ENCODE measurements at regions not wholly inside any gene's neighbourhood (a gene's known extent, or its start where the extent isn't known, plus 50 kb on each side); places are given as distances from the start of the nearest gene placed in this dataset.

DNA sequence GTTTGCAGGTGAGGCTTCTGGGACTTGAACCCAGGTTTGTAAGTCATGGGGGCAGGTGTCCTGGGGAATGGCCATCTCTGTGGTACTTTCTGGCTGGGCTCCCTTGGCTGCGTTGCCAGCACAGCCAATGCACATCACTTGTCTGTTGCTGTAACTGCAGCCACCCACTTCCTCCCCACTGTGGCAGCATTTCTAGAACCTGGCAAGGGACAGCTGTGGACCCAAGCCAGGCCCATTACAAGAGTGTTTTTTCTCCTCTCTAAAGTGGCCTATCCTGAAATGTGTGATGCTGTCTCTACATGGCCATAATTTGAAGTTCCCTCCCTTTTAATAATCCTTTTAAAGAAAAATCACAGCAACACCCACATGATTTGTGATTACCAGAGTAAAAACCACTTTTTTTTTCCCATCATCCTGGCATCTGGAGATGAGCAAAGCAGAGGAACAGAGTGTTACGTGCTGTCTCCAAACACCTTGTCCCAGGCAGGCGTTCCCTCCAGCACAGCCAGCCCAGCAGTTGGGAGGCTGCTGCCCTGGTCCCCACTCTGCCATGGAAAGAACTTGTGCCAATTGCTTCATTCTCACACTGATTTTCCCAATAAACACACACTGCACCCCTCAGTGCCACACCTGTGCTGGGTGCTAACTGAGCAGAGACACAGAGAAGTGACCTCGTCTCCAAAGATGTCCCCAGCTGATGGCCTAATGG, 360.6 kb upstream of the USP24 start:
- ChIA-PET POLR2A (no interaction called here), CTCF (no interaction called here)
- H3K27ac Mint-ChIP-seq = no peak overlapping the region
- Histone ChIP-seq H3K27me3 (replicated peaks in 1 of 2; ENCODE audit: control insufficient read depth in 2 of 2, extremely low read depth in 1 of 2, insufficient read depth in 2 of 2, low read length in 1 of 2) (no peaks in the 10 kb centered on the region), H3K36me3 (ENCODE audit: control insufficient read depth in 2 of 2, extremely low read depth in 1 of 2, insufficient read depth in 1 of 2, low read length in 1 of 2) (no peaks in the 10 kb centered on the region), H3K9me3 (no peaks in the 10 kb centered on the region), H3K4me1 (ENCODE audit: control insufficient read depth in 1 of 2, extremely low read depth in 1 of 2, insufficient read depth in 2 of 2, low read length in 2 of 2) (no peaks in the 10 kb centered on the region), H3K4me3 (ENCODE audit: control insufficient read depth in 1 of 2, extremely low read depth in 1 of 2, low read length in 1 of 2) (no peak overlapping the region), H3K27ac (ENCODE audit: low read length) (no peak overlapping the region)
- H3K36me3 Mint-ChIP-seq = no peaks in the 10 kb centered on the region
- WGBS (ENCODE audit: insufficient coverage) = 86% methylated on average over 3 of the region's 4 CpGs
- DNase-seq (no peak), ATAC-seq (replicated peaks in 1 of 4) (no peak)
- no peaks in the 10 kb centered on the region for H3K4me1 Mint-ChIP-seq
- H3K27me3 Mint-ChIP-seq = peaks cover 9 to 13% of the 10 kb centered on the region in 2 donors
- no peak overlapping the region for H3K4me3 Mint-ChIP-seq
- H3K9me3 Mint-ChIP-seq = no peaks in the 10 kb centered on the region

DNA sequence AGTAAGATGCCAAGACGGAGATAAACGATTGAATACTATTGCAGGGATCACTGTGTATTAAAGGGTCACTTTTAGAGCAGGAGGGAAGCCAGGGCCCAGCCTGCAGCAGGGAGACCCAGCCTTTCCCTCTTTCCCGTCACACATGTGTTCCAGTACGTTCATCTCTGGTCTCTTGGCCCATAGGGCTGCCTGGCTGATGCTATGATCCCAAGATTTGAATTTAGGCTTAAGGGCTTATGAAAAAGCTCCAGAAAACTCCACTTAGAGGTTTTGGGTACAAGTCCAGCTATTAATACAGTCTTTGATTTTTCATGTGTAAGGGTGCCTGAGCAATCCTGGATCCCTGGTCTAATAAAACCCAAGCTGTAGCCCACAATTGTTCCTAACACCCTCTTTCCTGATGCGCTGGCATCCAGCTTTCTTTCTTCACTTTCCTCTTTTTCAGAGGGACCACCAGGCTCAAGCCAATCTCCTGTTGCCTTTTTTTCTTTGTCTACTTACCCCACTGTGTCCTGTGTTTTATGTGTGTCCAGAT, 359.6 kb upstream of the USP24 start:
- no peaks in the 10 kb centered on the region for H3K4me1 ChIP-seq (ENCODE audit: control insufficient read depth in 1 of 2, extremely low read depth in 1 of 2, insufficient read depth in 2 of 2, low read length in 2 of 2)
- no peaks in the 10 kb centered on the region for H3K9me3 ChIP-seq
- DNase-seq (no peak), ATAC-seq (replicated peaks in 1 of 4) (no peak)
- Mint-ChIP-seq H3K27ac (no peak overlapping the region), H3K36me3 (no peaks in the 10 kb centered on the region), H3K9me3 (no peaks in the 10 kb centered on the region), H3K27me3 (peaks cover 9 to 16% of the 10 kb centered on the region in 2 donors), H3K4me1 (no peaks in the 10 kb centered on the region), H3K4me3 (no peak overlapping the region)
- no peak overlapping the region for H3K27ac ChIP-seq (ENCODE audit: low read length)
- H3K36me3 ChIP-seq (ENCODE audit: control insufficient read depth in 2 of 2, extremely low read depth in 1 of 2, insufficient read depth in 1 of 2, low read length in 1 of 2) = no peaks in the 10 kb centered on the region
- ChIA-PET POLR2A (no interaction called here), CTCF (no interaction called here)
- WGBS (ENCODE audit: insufficient coverage) = 85% methylated on average over 5 of the region's 5 CpGs
- no peak overlapping the region for H3K4me3 ChIP-seq (ENCODE audit: control insufficient read depth in 1 of 2, extremely low read depth in 1 of 2, low read length in 1 of 2)
- H3K27me3 ChIP-seq (replicated peaks in 1 of 2; ENCODE audit: control insufficient read depth in 2 of 2, extremely low read depth in 1 of 2, insufficient read depth in 2 of 2, low read length in 1 of 2) = no peaks in the 10 kb centered on the region

DNA sequence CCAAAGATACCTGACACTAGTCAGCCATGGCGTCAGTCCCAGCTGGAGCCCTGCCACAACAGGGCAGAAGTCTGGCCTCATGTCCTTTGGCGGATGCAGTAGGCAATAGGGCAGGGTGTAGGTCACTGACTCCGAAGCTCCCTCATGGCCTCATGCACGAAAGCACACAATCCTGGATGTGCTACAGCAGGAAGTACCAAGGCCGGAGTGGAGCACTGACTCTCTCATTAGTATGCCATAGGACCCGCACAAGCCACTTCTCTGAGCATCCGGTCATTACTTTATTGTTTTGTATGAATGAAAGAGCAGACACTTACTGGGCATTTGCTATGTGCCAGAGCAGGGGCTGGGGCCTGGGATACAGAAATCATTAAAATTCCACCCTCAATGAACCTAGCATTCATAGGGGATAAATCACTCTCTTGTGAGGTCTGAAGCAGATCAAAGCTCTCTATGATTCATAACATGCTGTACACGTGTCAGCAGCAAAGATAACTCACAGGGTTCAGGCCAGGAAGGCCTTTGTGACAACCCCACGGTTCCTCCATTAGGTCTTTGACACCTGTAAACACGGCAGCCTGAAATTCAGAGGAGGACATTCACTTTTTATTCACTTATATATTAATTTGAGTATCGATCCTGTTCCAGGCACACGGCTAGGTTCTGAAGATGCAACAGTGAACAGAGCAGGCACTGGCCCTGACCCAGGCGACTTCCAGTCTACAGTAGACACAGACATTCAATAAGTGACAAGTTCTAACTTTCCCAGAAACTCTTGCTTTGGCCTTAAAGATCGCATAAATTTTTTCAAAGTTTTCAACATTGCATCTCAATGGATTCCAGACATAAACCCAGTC, 357.9 kb upstream of the USP24 start:
- no peaks in the 10 kb centered on the region for H3K4me1 Mint-ChIP-seq
- no peak for DNase-seq
- no peak overlapping the region for H3K27ac Mint-ChIP-seq
- no peaks in the 10 kb centered on the region for H3K9me3 ChIP-seq
- H3K4me3 Mint-ChIP-seq = no peak overlapping the region
- peaks cover 9 to 21% of the 10 kb centered on the region in 2 donors for H3K27me3 Mint-ChIP-seq
- H3K36me3 ChIP-seq (ENCODE audit: control insufficient read depth in 2 of 2, extremely low read depth in 1 of 2, insufficient read depth in 1 of 2, low read length in 1 of 2) = no peaks in the 10 kb centered on the region
- no peaks in the 10 kb centered on the region for H3K36me3 Mint-ChIP-seq
- peaks cover 0 to 4% (median 0%) of the 10 kb centered on the region in 3 donors for H3K9me3 Mint-ChIP-seq
- no peaks in the 10 kb centered on the region for H3K4me1 ChIP-seq (ENCODE audit: control insufficient read depth in 1 of 2, extremely low read depth in 1 of 2, insufficient read depth in 2 of 2, low read length in 2 of 2)
- H3K27me3 ChIP-seq (replicated peaks in 1 of 2; ENCODE audit: control insufficient read depth in 2 of 2, extremely low read depth in 1 of 2, insufficient read depth in 2 of 2, low read length in 1 of 2) = no peaks in the 10 kb centered on the region
- no peak overlapping the region for H3K27ac ChIP-seq (ENCODE audit: low read length)
- WGBS (ENCODE audit: insufficient coverage) = 82% methylated on average over 9 of the region's 14 CpGs
- no peak overlapping the region for H3K4me3 ChIP-seq (ENCODE audit: control insufficient read depth in 1 of 2, extremely low read depth in 1 of 2, low read length in 1 of 2)
- POLR2A ChIA-PET = no interaction called here
- CTCF ChIA-PET = no interaction called here
- no peak for ATAC-seq (replicated peaks in 1 of 4)

DNA sequence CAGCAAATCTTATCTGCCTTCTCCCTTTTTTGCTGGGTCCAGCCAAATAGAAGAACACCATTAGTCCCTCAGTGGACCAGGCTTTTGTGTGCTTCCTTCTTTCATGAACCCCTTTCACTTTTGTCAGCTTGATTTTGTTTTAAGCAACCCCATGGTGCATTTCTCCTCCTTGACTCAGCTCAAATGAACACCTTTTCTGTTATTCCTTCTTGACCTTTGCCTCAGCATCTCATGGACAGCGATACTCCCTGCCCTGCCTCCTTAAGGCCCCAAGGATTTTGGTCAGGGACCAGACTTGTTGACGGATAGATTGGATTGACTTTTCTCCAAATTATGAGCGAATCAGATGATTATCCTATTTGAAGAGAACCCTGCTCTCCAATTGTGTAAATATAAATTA, 356.6 kb upstream of the USP24 start:
- ChIA-PET CTCF (no interaction called here), POLR2A (no interaction called here)
- H3K27ac Mint-ChIP-seq = no peak overlapping the region
- no peaks in the 10 kb centered on the region for H3K4me1 Mint-ChIP-seq
- no CpG with 5 or more reads among the region's 3 CpGs for WGBS (ENCODE audit: insufficient coverage)
- no peak for DNase-seq
- Histone ChIP-seq H3K27me3 (replicated peaks in 1 of 2; ENCODE audit: control insufficient read depth in 2 of 2, extremely low read depth in 1 of 2, insufficient read depth in 2 of 2, low read length in 1 of 2) (no peaks in the 10 kb centered on the region), H3K27ac (ENCODE audit: low read length) (no peak overlapping the region), H3K4me1 (ENCODE audit: control insufficient read depth in 1 of 2, extremely low read depth in 1 of 2, insufficient read depth in 2 of 2, low read length in 2 of 2) (no peaks in the 10 kb centered on the region), H3K9me3 (no peaks in the 10 kb centered on the region), H3K36me3 (ENCODE audit: control insufficient read depth in 2 of 2, extremely low read depth in 1 of 2, insufficient read depth in 1 of 2, low read length in 1 of 2) (no peaks in the 10 kb centered on the region), H3K4me3 (ENCODE audit: control insufficient read depth in 1 of 2, extremely low read depth in 1 of 2, low read length in 1 of 2) (no peak overlapping the region)
- peaks cover 0 to 4% (median 0%) of the 10 kb centered on the region in 3 donors for H3K9me3 Mint-ChIP-seq
- H3K4me3 Mint-ChIP-seq = no peak overlapping the region
- no peaks in the 10 kb centered on the region for H3K36me3 Mint-ChIP-seq
- no peak for ATAC-seq (replicated peaks in 1 of 4)
- H3K27me3 Mint-ChIP-seq = peaks cover 9 to 22% of the 10 kb centered on the region in 2 donors

DNA sequence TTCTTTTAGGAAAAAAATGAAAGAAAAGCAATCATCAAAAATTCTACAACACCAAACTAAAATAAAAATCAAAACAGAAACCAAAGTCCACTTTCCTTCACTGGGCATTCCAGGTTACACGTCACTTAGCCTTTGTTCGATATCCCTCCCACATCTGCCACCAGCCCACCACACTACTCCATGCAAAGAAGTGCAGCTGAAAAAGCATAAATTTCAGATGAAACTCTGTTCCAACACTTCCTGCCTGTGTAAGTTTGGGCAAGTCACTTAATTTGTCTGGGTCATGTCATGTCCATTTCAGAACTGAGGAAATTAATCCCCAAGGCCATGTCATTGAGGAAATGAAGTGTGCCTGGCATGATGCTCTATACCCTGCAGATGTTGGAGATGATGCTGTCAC, 354.3 kb upstream of the USP24 start:
- H3K27ac ChIP-seq (ENCODE audit: low read length) = no peak overlapping the region
- Mint-ChIP-seq H3K9me3 (peaks cover 0 to 4% (median 0%) of the 10 kb centered on the region in 3 donors), H3K27me3 (peaks cover 9 to 18% of the 10 kb centered on the region in 2 donors), H3K4me1 (no peaks in the 10 kb centered on the region), H3K36me3 (no peaks in the 10 kb centered on the region), H3K4me3 (no peak overlapping the region), H3K27ac (no peak overlapping the region)
- DNase-seq = no peak
- H3K36me3 ChIP-seq (ENCODE audit: control insufficient read depth in 2 of 2, extremely low read depth in 1 of 2, insufficient read depth in 1 of 2, low read length in 1 of 2) = no peaks in the 10 kb centered on the region
- ATAC-seq (replicated peaks in 1 of 4) = no peak
- H3K4me1 ChIP-seq (ENCODE audit: control insufficient read depth in 1 of 2, extremely low read depth in 1 of 2, insufficient read depth in 2 of 2, low read length in 2 of 2) = no peaks in the 10 kb centered on the region
- no peak overlapping the region for H3K4me3 ChIP-seq (ENCODE audit: control insufficient read depth in 1 of 2, extremely low read depth in 1 of 2, low read length in 1 of 2)
- ChIA-PET CTCF (no interaction called here), POLR2A (no interaction called here)
- no CpG with 5 or more reads among the region's 2 CpGs for WGBS (ENCODE audit: insufficient coverage)
- H3K27me3 ChIP-seq (replicated peaks in 1 of 2; ENCODE audit: control insufficient read depth in 2 of 2, extremely low read depth in 1 of 2, insufficient read depth in 2 of 2, low read length in 1 of 2) = no peaks in the 10 kb centered on the region
- H3K9me3 ChIP-seq = no peaks in the 10 kb centered on the region

DNA sequence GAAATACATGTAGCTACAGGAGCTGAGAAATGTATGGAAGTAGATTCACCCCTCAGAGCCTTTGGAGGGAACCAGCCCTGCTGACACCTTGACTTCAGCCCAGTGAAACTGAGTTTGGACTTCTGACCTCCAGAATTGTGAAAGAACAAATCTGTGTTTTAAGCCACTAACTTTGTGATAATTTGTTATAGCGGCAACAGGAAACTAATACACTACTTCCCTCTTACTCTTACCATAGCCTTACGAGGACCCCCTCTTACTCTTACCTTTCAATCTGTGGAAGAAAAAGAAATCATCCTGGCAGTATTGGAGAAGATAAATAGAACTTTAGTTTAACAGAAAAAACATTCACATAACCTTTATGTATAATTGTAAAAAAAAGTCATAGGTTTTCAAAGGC, 353.6 kb upstream of the USP24 start:
- Mint-ChIP-seq H3K4me1 (no peaks in the 10 kb centered on the region), H3K4me3 (no peak overlapping the region), H3K9me3 (peaks cover 0 to 4% (median 0%) of the 10 kb centered on the region in 3 donors), H3K36me3 (no peaks in the 10 kb centered on the region), H3K27me3 (peaks cover 9 to 18% of the 10 kb centered on the region in 2 donors), H3K27ac (no peak overlapping the region)
- Histone ChIP-seq H3K9me3 (no peaks in the 10 kb centered on the region), H3K4me3 (ENCODE audit: control insufficient read depth in 1 of 2, extremely low read depth in 1 of 2, low read length in 1 of 2) (no peak overlapping the region), H3K36me3 (ENCODE audit: control insufficient read depth in 2 of 2, extremely low read depth in 1 of 2, insufficient read depth in 1 of 2, low read length in 1 of 2) (no peaks in the 10 kb centered on the region), H3K27me3 (replicated peaks in 1 of 2; ENCODE audit: control insufficient read depth in 2 of 2, extremely low read depth in 1 of 2, insufficient read depth in 2 of 2, low read length in 1 of 2) (no peaks in the 10 kb centered on the region), H3K4me1 (ENCODE audit: control insufficient read depth in 1 of 2, extremely low read depth in 1 of 2, insufficient read depth in 2 of 2, low read length in 2 of 2) (no peaks in the 10 kb centered on the region), H3K27ac (ENCODE audit: low read length) (no peak overlapping the region)
- ChIA-PET CTCF (no interaction called here), POLR2A (no interaction called here)
- DNase-seq (no peak), ATAC-seq (replicated peaks in 1 of 4) (no peak)
- no CpG with 5 or more reads among the region's 2 CpGs for WGBS (ENCODE audit: insufficient coverage)
